HL-60 (cell line): ENCODE measurements at regions not wholly inside any gene's neighbourhood (a gene's known extent, or its start where the extent isn't known, plus 50 kb on each side); places are given as distances from the start of the nearest gene placed in this dataset.

ENCODE experiments used
- GABPA ChIP-seq: IDR thresholded peaks from 2 replicates; pipeline ENCODE4 v1.6.1; 2012; ENCODE audit warnings: low read depth
- POLR2AphosphoS5 ChIP-seq: IDR thresholded peaks from 2 replicates; pipeline ENCODE4 v1.6.1; 2012; ENCODE audit warnings: low read depth
- TF ChIP-seq, protein P1 (sequence below): IDR thresholded peaks from one replicate; pipeline ENCODE4 v1.5.1; 2011; ENCODE audit warnings: low read length, control low read depth, inconsistent platforms; ENCODE audit not compliant: insufficient read depth

DNA sequence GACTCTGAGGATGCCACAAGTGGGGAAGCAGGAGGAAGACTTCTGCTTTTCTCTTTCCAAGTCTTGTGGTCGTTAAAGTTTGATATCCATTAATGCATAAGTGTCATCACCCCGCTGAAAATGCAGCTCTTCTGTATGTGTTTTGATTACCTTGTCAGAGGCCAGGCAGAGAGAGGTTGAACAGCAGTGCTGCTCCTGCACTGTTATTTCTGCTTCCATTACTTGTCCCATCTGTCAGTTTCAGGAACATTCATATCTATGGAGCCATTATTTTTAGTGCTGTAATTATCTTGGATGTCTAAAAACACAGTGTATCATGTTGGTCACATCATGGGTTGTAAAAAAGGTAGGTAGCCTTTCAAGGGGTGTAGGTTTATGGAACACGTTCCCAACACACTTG, 62.0 kb upstream of the ESX1 start:
- TF ChIP-seq, protein P1, sequence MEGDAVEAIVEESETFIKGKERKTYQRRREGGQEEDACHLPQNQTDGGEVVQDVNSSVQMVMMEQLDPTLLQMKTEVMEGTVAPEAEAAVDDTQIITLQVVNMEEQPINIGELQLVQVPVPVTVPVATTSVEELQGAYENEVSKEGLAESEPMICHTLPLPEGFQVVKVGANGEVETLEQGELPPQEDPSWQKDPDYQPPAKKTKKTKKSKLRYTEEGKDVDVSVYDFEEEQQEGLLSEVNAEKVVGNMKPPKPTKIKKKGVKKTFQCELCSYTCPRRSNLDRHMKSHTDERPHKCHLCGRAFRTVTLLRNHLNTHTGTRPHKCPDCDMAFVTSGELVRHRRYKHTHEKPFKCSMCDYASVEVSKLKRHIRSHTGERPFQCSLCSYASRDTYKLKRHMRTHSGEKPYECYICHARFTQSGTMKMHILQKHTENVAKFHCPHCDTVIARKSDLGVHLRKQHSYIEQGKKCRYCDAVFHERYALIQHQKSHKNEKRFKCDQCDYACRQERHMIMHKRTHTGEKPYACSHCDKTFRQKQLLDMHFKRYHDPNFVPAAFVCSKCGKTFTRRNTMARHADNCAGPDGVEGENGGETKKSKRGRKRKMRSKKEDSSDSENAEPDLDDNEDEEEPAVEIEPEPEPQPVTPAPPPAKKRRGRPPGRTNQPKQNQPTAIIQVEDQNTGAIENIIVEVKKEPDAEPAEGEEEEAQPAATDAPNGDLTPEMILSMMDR = no peak
- TF ChIP-seq POLR2AphosphoS5 = no peak
- no peak for TF ChIP-seq GABPA
